K562 (cell line): ENCODE measurements at regions not wholly inside any gene's neighbourhood (a gene's known extent, or its start where the extent isn't known, plus 50 kb on each side); places are given as distances from the start of the nearest gene placed in this dataset.

ENCODE experiments used
- ATAC-seq: fragments of 200-7000 bp; cut with Tn5 transposase; 3 replicates; pipeline ENCODE4 v1.9.1; 2020; ENCODE audit warnings: moderate library complexity
- BruUV-seq: library from RNA; stranded (reverse); fragments of 400-500 nt; replicated peaks from 2 replicates; lab custom pipeline; 2021; lab: Mats Ljungman, UMichigan
- CTCF ChIA-PET: fragments of 300-600 bp; formaldehyde crosslinking; extraction: SDS; loops from one replicate; lab custom pipeline; 2021; ENCODE audit warnings: low intra/inter-chr PET ratio; lab: Yijun Ruan, JAX
- POLR2A ChIA-PET: fragments of 300-600, 350-650 bp; sonication (Branson Sonifier 250); formaldehyde crosslinking; extraction: SDS; loops from one replicate; lab custom pipeline; 2021; ENCODE audit warnings: antibody characterized with exemption, inconsistent platforms; lab: Yijun Ruan, JAX
- DNase-seq, 4 experiments: peaks; one replicate each; pipeline versions ENCODE4 v3.0.0 to v3.0.0-alpha.2; 2011 to 2018; ENCODE audit warnings: low spot score in 3 of 4, mixed read lengths in 3 of 4; ENCODE audit errors: extremely low read depth in 1 of 4
- FAIRE-seq: peaks from 2 replicates; lab custom pipeline; 2011; peaks lifted over from hg19 to GRCh38; lab: Jason Lieb, UNC
- H2AFZ ChIP-seq: 2 replicates; pipeline ENCODE4 v1.6.0; 2011; ENCODE audit warnings: low read depth, low read length, control low read depth, inconsistent platforms
- H3K27ac ChIP-seq: fragments of 200-600 bp; 3 replicates; pipeline ENCODE4 v1.8.0; 2011; ENCODE audit warnings: low read depth, mild to moderate bottlenecking, control low read depth, inconsistent platforms, low read length, moderate library complexity, mixed read lengths; ENCODE audit errors: extremely low read depth
- H3K27me3 ChIP-seq, 2 experiments: fragments of 300-600 bp in 1 of 2; 2 replicates in 1 of 2; 3 replicates in 1 of 2; pipeline versions ENCODE4 v1.6.0 to v1.8.0; 2011; ENCODE audit warnings: inconsistent platforms in 2 of 2, low read length in 2 of 2, mild to moderate bottlenecking in 1 of 2, mixed read lengths in 1 of 2, moderate library complexity in 1 of 2; ENCODE audit not compliant: control insufficient read depth in 2 of 2, insufficient read depth in 2 of 2
- H3K36me3 ChIP-seq: fragments of 300-600 bp; 3 replicates; pipeline ENCODE4 v1.8.0; 2011; ENCODE audit warnings: mild to moderate bottlenecking, low read length, inconsistent platforms; ENCODE audit not compliant: control insufficient read depth, insufficient read depth
- H3K4me1 ChIP-seq, 2 experiments: fragments of 200-600 bp in 1 of 2; replicated peaks in 1 of 2; 2 replicates in 1 of 2; 3 replicates in 1 of 2; pipeline versions ENCODE4 v1.5.1 to v1.8.0; 2011; ENCODE audit warnings: inconsistent platforms in 2 of 2, low read length in 2 of 2, mild to moderate bottlenecking in 1 of 2, mixed read lengths in 1 of 2, moderate library complexity in 1 of 2; ENCODE audit not compliant: control insufficient read depth in 2 of 2, insufficient read depth in 2 of 2
- H3K4me2 ChIP-seq: 2 replicates; pipeline ENCODE4 v1.6.1; 2011; ENCODE audit warnings: low read length, control low read depth, inconsistent platforms, mixed read lengths; ENCODE audit not compliant: insufficient read depth
- H3K4me3 ChIP-seq: fragments of 200-600 bp; sonication (generic), shearing (Covaris generic); 2 replicates; pipeline ENCODE4 v1.5.1; 2016; ENCODE audit warnings: control low read depth, inconsistent platforms
- H3K79me2 ChIP-seq: fragments of 200-600 bp; 3 replicates; pipeline ENCODE4 v1.8.0; 2011; ENCODE audit warnings: low read length, inconsistent platforms; ENCODE audit not compliant: control insufficient read depth, insufficient read depth
- H3K9ac ChIP-seq, 2 experiments: 2 replicates each; pipeline versions ENCODE4 v1.6.0 to v1.6.1; 2011; ENCODE audit warnings: low read depth in 2 of 2, low read length in 2 of 2, control low read depth in 1 of 2, inconsistent platforms in 1 of 2, mild to moderate bottlenecking in 1 of 2, mixed read lengths in 1 of 2; ENCODE audit not compliant: insufficient read depth in 1 of 2
- H3K9me1 ChIP-seq: one replicate; pipeline ENCODE4 v1.6.0; 2011; ENCODE audit warnings: inconsistent platforms, mild to moderate bottlenecking, low read length, moderate library complexity; ENCODE audit not compliant: control insufficient read depth, insufficient read depth
- H3K9me3 ChIP-seq: replicated peaks from 2 replicates; pipeline ENCODE4 v1.5.1; 2011; ENCODE audit warnings: low read depth, low read length, inconsistent platforms; ENCODE audit not compliant: control insufficient read depth, insufficient read depth
- H4K20me1 ChIP-seq: replicated peaks from 2 replicates; pipeline ENCODE4 v1.6.1; 2011; ENCODE audit warnings: low read length, inconsistent platforms, mixed read lengths; ENCODE audit not compliant: control insufficient read depth, insufficient read depth
- BRCA1 ChIP-seq, 2 experiments: fragments of 450-650 bp in 1 of 2; sonication (generic) in 1 of 2; formaldehyde crosslinking in 1 of 2; IDR thresholded peaks; 2 replicates each; pipeline versions ENCODE4 v1.5.0 to v1.6.1; 2017 to 2020; ENCODE audit warnings: mild to moderate bottlenecking in 1 of 2, missing genetic modification reagents in 1 of 2
- E2F3 ChIP-seq: fragments of 250-450 bp; sonication (Bioruptor Pico); IDR thresholded peaks from 2 replicates; pipeline ENCODE4 v1.4.0; 2020; ENCODE audit warnings: mild to moderate bottlenecking
- HOXB6 ChIP-seq: fragments of 250-450 bp; sonication (Bioruptor Pico); IDR thresholded peaks from 2 replicates; pipeline ENCODE4 v1.5.1; 2022; ENCODE audit warnings: mild to moderate bottlenecking, borderline replicate concordance
- KLF10 ChIP-seq: fragments of 250-450 bp; sonication (Bioruptor Pico); IDR thresholded peaks from 2 replicates; pipeline ENCODE4 v1.6.1; 2021; ENCODE audit warnings: matching md5 sums
- RB1 ChIP-seq: fragments of 450-650 bp; IDR thresholded peaks from 2 replicates; pipeline ENCODE4 v1.6.1; 2017; ENCODE audit warnings: low read depth, mild to moderate bottlenecking
- RBM15 ChIP-seq: fragments of 200-400 bp; formaldehyde crosslinking; IDR thresholded peaks from 2 replicates; pipeline ENCODE4 v1.6.1; 2018; ENCODE audit warnings: mild to moderate bottlenecking, low read length, moderate library complexity; ENCODE audit not compliant: insufficient read depth
- SIN3A ChIP-seq, 2 experiments: fragments of 150-350 bp in 1 of 2; IDR thresholded peaks; 2 replicates each; pipeline ENCODE4 v1.6.1; 2011 to 2016; ENCODE audit warnings: borderline replicate concordance in 2 of 2, low read depth in 2 of 2, low read length in 2 of 2, mild to moderate bottlenecking in 2 of 2, moderate library complexity in 2 of 2; ENCODE audit not compliant: control insufficient read depth in 1 of 2
- SMARCC2 ChIP-seq: fragments of 450-650 bp; IDR thresholded peaks from 2 replicates; pipeline ENCODE4 v1.6.1; 2017; ENCODE audit warnings: antibody characterized with exemption, moderate library complexity, mild to moderate bottlenecking, low read depth
- SNIP1 ChIP-seq: fragments of 450-650 bp; IDR thresholded peaks from 2 replicates; pipeline ENCODE4 v1.7.1; 2017; ENCODE audit warnings: low read depth, mild to moderate bottlenecking
- TBL1XR1 ChIP-seq, 2 experiments: IDR thresholded peaks; 2 replicates each; pipeline ENCODE4 v1.6.1; 2012; ENCODE audit warnings: improper control_type of control experiment in 2 of 2, low read length in 2 of 2, mild to moderate bottlenecking in 1 of 2
- ZFP1 ChIP-seq: fragments of 450-650 bp; formaldehyde crosslinking; IDR thresholded peaks from 2 replicates; pipeline ENCODE4 v1.4.0; 2020; ENCODE audit warnings: mild to moderate bottlenecking, mixed read lengths
- ZNF134 ChIP-seq: fragments of 250-450 bp; sonication (Bioruptor Pico); conservative IDR thresholded peaks from 2 replicates; pipeline ENCODE4 v1.4.0; 2020
- ZNF354B ChIP-seq: fragments of 250-450 bp; sonication (Bioruptor Pico); IDR thresholded peaks from 2 replicates; pipeline ENCODE4 v1.4.0; 2020
- ZNF75A ChIP-seq: fragments of 450-650 bp; formaldehyde crosslinking; IDR thresholded peaks from 2 replicates; pipeline ENCODE4 v1.4.0; 2020; ENCODE audit warnings: mild to moderate bottlenecking
- WGBS: fragments of 100-300 bp; shearing (Covaris generic); methylation state at CpG from one replicate; pipeline ENCODE4 v1.1.6; 2016; ENCODE audit warnings: low coverage, mixed read lengths; ENCODE audit not compliant: insufficient coverage; ENCODE audit errors: missing lambda C conversion rate; 5-methylcytosine and 5-hydroxymethylcytosine counted together
- in situ Hi-C: fragments of 300-500 bp; cut with MboI; formaldehyde crosslinking; loops from 4 replicates; pipeline ENCODE4 v1.15.0; 2018; ENCODE audit warnings: inconsistent platforms, mixed read lengths
- intact Hi-C: fragments of 100-400 bp; cut with micrococcal nuclease; formaldehyde crosslinking; loops from 2 replicates; pipeline ENCODE4 v1.14.2; 2022
- TF ChIP-seq, protein P1 (sequence below): IDR thresholded peaks from 2 replicates; pipeline ENCODE4 v1.6.1; 2016; ENCODE audit warnings: missing genetic modification characterization, missing compliant biosample characterization
- TF ChIP-seq, protein P2 (sequence below): fragments of 250-450 bp; sonication (Bioruptor Pico); IDR thresholded peaks from 2 replicates; pipeline ENCODE4 v1.8.0; 2021; ENCODE audit warnings: moderate library complexity, mild to moderate bottlenecking, inconsistent platforms
- TF ChIP-seq, protein P3 (sequence below): fragments of 250-450 bp; sonication (Bioruptor Pico); IDR thresholded peaks from 2 replicates; pipeline ENCODE4 v1.5.0; 2021

DNA sequence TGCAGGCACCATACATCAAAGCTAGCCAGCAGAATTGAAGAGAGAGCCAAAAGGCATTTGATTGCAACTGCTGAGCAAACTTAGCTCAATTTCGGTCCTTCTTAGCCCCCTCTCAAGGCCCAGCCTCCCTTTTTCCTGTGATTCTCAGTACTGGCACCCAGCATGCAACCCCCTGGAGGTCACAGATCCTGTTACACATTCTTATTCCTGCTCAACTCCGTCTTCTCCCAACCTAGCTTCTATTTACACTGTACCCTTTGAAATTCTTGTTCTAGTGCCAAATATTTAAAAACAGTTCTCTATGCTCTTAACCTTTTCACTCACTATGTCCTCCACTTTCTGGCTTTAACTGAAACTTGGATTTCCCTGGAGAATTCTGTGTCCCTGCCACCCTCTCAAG, 131.3 kb upstream of the CPSF6 start:
- no peak overlapping the region for H3K4me2 ChIP-seq
- H3K9me1 ChIP-seq: no peaks in the 10 kb centered on the region
- TF ChIP-seq KLF10 (CRISPR knock-in tag) (no peak), HOXB6 (CRISPR knock-in tag) (no peak), RBM15 (no peak), RB1 (no peak), SMARCC2 (no peak), E2F3 (no peak), SNIP1 (no peak), ZNF134 (no peak), TBL1XR1 (IDR thresholded peaks at IDR 0.05; ENCODE audit: low read length in 2 of 2) (no peak), SIN3A (IDR thresholded peaks at IDR 0.05; ENCODE audit: borderline replicate concordance in 2 of 2, control insufficient read depth in 1 of 2, low read depth in 2 of 2, low read length in 2 of 2) (no peak), ZFP1 (no peak), ZNF354B (CRISPR knock-in tag) (no peak), BRCA1 (IDR thresholded peaks at IDR 0.05) (no peak), BRCA1 (CRISPR knock-in tag; IDR thresholded peaks at IDR 0.05) (no peak), ZNF75A (no peak)
- TF ChIP-seq, protein P1, sequence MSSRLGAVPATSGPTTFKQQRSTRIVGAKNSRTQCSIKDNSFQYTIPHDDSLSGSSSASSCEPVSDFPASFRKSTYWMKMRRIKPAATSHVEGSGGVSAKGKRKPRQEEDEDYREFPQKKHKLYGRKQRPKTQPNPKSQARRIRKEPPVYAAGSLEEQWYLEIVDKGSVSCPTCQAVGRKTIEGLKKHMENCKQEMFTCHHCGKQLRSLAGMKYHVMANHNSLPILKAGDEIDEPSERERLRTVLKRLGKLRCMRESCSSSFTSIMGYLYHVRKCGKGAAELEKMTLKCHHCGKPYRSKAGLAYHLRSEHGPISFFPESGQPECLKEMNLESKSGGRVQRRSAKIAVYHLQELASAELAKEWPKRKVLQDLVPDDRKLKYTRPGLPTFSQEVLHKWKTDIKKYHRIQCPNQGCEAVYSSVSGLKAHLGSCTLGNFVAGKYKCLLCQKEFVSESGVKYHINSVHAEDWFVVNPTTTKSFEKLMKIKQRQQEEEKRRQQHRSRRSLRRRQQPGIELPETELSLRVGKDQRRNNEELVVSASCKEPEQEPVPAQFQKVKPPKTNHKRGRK (tag): no peak
- TF ChIP-seq, protein P2, sequence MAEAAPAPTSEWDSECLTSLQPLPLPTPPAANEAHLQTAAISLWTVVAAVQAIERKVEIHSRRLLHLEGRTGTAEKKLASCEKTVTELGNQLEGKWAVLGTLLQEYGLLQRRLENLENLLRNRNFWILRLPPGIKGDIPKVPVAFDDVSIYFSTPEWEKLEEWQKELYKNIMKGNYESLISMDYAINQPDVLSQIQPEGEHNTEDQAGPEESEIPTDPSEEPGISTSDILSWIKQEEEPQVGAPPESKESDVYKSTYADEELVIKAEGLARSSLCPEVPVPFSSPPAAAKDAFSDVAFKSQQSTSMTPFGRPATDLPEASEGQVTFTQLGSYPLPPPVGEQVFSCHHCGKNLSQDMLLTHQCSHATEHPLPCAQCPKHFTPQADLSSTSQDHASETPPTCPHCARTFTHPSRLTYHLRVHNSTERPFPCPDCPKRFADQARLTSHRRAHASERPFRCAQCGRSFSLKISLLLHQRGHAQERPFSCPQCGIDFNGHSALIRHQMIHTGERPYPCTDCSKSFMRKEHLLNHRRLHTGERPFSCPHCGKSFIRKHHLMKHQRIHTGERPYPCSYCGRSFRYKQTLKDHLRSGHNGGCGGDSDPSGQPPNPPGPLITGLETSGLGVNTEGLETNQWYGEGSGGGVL (CRISPR knock-in tag): no peak
- TF ChIP-seq, protein P3, sequence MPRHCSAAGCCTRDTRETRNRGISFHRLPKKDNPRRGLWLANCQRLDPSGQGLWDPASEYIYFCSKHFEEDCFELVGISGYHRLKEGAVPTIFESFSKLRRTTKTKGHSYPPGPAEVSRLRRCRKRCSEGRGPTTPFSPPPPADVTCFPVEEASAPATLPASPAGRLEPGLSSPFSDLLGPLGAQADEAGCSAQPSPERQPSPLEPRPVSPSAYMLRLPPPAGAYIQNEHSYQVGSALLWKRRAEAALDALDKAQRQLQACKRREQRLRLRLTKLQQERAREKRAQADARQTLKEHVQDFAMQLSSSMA (CRISPR knock-in tag): no peak
- no TSS peak for BruUV-seq
- in situ Hi-C loops (no loop called here), intact Hi-C loops (no loop called here)
- H2AFZ ChIP-seq: no peak overlapping the region
- H3K4me1 ChIP-seq: no peaks in the 10 kb centered on the region
- POLR2A ChIA-PET: interaction anchor here (0.6 kb wide), 1 partner anchor 825 kb away, joined by 3 read pairs; no protein-coding TSS in a partner anchor
- no peak overlapping the region for H3K9ac ChIP-seq
- no peaks in the 10 kb centered on the region for H4K20me1 ChIP-seq
- FAIRE-seq: no peak
- no peak for DNase-seq
- no peaks in the 10 kb centered on the region for H3K79me2 ChIP-seq
- no peaks in the 10 kb centered on the region for H3K36me3 ChIP-seq
- 0% methylated on average over 2 of the region's 2 CpGs for WGBS
- peaks cover 8% of the 10 kb centered on the region in 2 experiments; a peak in 4 of 5 replicates for H3K27me3 ChIP-seq
- CTCF ChIA-PET: no interaction called here
- no peak overlapping the region for H3K27ac ChIP-seq
- no peaks in the 10 kb centered on the region for H3K9me3 ChIP-seq
- H3K4me3 ChIP-seq: no peak overlapping the region
- no peak for ATAC-seq
